GM19463 (cell line): ENCODE measurements at regions not wholly inside any gene's neighbourhood (a gene's known extent, or its start where the extent isn't known, plus 50 kb on each side); places are given as distances from the start of the nearest gene placed in this dataset.

Experiments
- ATAC-seq: cut with Tn5 transposase; IDR thresholded peaks from one replicate; pipeline ENCODE4 v1.9.1; 2021; ENCODE audit warnings: mild to moderate bottlenecking, moderate library complexity; ENCODE audit not compliant: unreplicated experiment

GRCh38 chr1:118253053-118253915 is 68.3 kb upstream of the SPAG17 start:
- no peak for ATAC-seq

- no peak for ATAC-seq
Observed at GRCh38 chr1:118252624-118253023, 67.6 kb upstream of the SPAG17 start.

- no peak for ATAC-seq
Observed at GRCh38 chr1:118250232-118250631, 65.2 kb upstream of the SPAG17 start.

GRCh38 chr1:118249641-118250040 is 64.6 kb upstream of the SPAG17 start:
- no peak for ATAC-seq

GRCh38 chr1:118247593-118247992 is 62.6 kb upstream of the SPAG17 start:
- no peak for ATAC-seq

GRCh38 chr1:118246646-118247045 is 61.6 kb upstream of the SPAG17 start:
- no peak for ATAC-seq

- ATAC-seq = no peak
Observed at GRCh38 chr1:118244194-118244593, 59.2 kb upstream of the SPAG17 start.

- no peak for ATAC-seq
Observed at GRCh38 chr1:118243269-118243668, 58.2 kb upstream of the SPAG17 start.
